ENCODE measurements at regions not wholly inside any gene's neighbourhood (a gene's known extent, or its start where the extent isn't known, plus 50 kb on each side); places are given as distances from the start of the nearest gene placed in this dataset.
"Not testable (repeated sequence)": the region's sequence is repeated elsewhere in the genome, so short reads cannot be mapped to it uniquely, and the experiment has no call there.

DNA sequence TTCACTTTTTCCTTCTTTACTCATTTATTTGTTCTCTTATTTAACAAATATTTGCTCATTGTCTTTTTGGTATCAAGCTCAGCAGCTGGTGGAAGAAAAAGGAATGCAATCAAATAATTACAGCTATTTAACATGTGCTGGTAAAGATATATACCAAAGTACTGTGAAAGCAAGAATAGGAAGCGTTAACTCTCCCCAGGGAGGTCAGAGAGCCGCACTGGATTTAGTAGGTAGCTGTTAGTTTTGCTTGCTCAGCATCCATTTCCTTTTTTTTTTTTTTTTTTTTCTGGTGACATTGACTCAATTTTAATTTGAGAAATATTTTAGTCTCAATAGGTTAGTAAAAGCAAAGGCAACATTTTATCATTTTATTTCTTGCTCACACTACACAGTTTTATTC lies 308.5 kb upstream of the MDFIC2 start:
- no peak for DNase-seq

GRCh38 chr3:70620367-70620766 lies 307.9 kb upstream of the MDFIC2 start:
- DNase-seq: no peak

DNA sequence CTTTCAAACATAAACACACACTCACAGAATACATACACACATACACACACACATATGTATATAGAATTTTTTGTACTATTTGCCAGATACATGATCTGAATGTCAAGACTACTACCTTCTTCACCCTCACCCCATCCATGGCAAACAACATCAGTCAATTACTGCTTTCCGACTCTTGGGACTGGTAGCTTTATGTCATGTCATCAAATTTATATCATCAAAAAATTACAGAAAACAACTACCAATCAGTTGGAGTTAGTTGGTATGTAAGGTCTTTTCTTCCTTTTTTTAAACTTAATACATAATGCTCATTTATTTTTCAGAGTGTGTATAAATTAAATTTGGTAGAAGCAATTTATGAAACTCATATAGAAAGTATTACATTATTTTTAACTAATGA lies 305.7 kb upstream of the MDFIC2 start:
- no peak for DNase-seq

- not testable (repeated sequence) for DNase-seq
These were observed 304.9 kb upstream of the MDFIC2 start for GRCh38 chr3:70617349-70617748.

- no peak for DNase-seq
These were observed 302.8 kb upstream of the MDFIC2 start for GRCh38 chr3:70615286-70615685.

GRCh38 chr3:70614111-70614510 lies 301.7 kb upstream of the MDFIC2 start:
- DNase-seq: no peak

DNA sequence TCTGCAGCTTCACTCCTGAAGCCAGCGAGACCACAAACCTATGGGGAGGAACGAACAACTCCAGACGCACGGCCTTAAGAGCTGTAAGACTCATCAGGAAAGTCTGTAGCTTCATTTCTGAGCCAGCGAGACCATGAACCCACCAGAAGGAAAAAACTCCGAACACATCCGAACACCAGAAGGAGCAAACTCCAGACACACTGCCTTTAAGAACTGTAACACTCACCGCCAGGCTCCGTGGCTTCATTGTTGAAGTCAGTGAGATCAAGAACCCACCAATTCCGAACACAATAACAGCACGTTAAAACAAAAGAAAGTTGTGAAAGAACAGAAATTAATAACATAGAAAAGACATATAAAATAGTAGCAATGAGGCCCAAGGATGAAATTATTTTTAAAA lies 300.5 kb upstream of the MDFIC2 start:
- DNase-seq: no peak

DNA sequence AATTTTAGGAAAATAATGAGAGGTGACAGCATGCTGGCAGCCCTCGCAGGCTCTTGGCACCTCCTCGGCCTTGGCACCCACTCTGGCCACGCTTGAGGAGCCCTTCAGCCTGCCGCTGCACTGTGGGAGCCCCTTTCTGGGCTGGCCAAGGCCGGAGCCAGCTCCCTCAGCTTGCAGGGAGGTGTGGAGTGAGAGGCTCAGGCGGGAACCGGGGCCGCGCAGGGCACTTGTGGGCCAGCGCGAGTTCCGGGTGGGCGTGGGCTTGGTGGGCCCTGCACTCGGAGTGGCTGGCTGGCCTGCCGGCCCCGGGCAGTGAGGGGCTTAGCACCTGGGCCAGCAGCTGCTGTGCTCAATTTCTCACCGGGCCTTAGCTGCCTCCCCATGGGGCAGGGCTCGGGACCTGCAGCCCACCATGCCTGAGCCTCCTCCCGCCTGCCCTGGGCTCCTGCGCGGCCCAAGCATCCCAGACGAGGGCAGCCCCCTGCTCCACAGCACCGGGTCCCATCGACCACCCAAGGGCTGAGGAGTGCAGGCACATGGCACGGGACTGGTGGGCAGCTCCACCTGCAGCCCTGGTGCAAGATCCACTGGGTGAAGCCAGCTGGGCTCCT lies 299.3 kb upstream of the MDFIC2 start:
- not testable (repeated sequence) for DNase-seq

- DNase-seq: peak; percentile 69
These were observed 296.0 kb upstream of the MDFIC2 start for GRCh38 chr3:70608434-70608833.

DNA sequence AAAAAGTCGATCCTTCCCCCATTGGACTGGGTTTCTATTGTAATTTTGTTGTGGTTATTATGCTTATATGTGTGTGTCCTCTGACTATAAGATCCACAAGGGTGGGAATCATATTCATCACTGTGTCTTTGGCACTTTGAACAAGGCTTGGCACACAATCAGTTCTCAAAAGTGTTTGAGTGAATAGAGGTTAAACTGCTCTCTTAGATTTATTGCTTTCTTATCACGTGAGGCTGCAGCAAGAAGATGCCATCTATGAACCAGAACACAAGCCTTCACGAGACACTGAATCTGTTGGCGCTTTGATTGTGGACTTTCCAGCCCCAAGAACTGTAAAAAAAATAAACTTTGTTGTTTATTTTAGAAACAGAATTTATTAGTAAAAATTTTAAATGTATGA lies 295.0 kb upstream of the MDFIC2 start:
- DNase-seq: peak; percentile 34

DNA sequence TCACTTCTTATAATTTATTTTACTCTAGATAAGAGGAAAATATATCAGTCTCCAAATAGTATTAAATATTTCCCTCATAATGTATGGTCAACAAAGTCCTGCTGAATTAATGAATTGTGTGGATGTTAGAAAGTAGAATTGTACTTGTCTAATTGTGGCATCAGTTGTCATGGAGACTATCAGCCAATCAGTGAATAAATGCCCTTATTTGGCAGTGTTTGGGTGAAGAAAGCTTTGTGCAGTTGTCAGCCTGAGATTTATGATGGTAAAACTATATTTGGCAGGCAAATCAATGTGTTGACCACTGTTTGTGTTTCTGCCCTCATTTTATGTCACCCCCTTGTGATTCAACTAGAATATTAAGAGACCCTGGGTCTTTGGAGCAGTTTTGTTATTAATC lies 293.6 kb upstream of the MDFIC2 start:
- peak; percentile 36 for DNase-seq

- no peak for DNase-seq
These were observed 290.7 kb upstream of the MDFIC2 start for GRCh38 chr3:70603103-70603502.

DNA sequence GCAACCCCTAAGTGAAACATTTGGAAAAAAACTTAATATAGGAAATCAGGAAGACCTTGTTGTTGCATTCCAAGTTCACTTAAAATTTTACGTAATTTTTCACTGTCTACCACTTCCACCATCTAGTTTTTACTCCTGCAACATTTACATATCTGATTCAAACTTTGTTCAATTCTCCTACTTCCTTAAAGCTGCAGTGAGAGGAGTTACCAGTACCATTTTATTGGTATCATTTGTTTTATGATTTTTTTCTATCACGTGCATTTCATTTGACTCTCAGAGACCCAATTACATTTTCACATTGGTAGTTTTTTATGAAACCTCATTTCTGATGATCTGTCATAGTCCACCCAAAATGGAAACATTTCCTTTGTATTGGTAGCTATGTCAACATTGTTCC lies 284.9 kb upstream of the MDFIC2 start:
- DNase-seq: no peak

DNA sequence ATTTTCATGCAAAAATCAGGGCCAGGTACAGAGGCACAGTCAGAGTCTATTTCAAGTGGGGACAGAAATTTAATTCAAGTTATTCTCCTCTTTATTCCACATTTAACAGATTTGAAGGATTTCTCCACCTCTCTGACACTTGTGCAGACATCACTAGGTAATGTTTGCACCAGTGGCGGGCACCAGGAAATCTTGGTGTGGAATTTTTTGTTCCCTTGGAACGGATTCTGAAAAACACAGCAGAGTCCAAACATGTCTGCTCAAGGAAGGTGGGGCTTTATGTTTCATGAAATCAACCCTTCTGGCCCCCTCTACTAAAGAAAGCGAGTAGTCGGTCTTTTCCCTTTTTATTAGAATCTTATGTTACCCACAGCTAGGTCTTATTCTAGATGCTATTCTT lies 271.2 kb upstream of the MDFIC2 start:
- DNase-seq: no peak

DNA sequence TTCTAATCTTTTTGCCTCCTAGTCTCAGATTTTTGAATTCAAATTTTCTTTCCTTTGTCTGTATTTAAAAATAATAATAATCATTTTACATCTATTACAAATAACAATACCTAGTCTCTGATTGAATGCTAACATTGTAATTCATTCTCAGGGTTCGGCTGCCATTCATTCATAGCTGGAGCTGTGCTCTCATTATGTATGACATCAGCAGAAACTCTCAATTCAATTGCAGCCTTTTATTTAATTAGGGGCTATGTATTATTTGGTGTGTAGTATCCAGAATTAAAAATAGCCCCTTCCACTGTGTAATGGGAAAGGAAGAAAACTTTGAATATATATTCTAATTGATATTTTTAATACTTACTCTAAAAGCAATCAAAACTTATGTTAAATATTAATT lies 270.4 kb upstream of the MDFIC2 start:
- DNase-seq: no peak

DNA sequence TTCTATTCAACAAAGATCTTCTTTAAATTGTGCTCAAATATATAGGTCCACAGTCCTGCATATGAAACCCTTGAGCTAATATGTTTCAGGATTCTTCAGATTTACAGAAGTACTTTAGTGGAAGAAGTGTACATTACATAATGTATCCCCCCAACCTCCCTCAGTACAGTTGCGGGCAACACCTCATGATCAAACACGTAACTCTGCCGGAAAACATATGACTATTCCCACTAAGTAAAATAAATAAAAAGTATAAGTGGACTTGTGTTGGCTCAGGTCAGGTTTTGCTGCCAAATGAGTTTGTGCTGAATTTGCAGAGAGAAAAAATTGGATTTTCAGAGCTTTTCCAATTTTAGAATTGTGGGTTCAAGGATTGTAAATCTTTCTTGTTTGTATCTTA lies 267.6 kb upstream of the MDFIC2 start:
- DNase-seq: no peak

DNA sequence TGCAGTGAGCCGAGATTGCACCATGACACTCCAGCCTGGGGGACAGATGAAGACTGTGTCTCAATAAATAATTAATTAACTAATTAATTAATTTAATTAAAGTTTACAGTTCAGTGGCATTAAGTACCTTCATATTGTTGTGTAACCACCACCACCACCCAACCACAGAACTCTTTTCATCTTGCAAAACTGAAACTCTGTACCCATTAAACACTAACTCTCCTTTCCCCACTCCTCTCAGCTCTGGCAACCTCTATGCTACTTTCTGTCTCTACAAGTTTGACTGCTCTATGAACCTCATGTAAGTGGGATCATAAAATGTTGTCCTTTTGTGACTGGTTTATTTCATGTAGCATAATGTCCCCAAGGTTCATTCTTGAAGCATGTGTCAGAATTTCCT lies 259.3 kb upstream of the MDFIC2 start:
- DNase-seq: no peak

DNA sequence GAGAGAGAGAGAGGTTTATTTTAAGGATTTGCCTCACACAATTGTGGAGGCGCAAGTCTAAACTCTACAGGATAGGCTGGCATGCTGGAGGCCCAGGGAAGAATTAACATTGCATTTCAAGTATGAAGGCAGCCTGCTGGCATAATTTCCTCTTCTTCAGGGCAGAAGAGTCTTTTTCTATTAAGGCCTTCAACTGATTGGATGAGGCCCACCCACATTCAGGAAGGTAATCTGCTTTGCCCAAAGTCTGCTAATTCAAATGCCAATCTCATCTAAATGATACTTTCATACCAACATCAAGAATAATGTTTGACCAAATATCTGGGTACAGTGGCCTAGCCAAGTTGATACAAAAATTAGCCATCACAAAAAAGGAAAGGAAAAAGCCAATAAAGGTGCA lies 258.1 kb upstream of the MDFIC2 start:
- DNase-seq: peak; percentile 11

- DNase-seq: no peak
These were observed 256.2 kb upstream of the MDFIC2 start for GRCh38 chr3:70568626-70569025.

DNA sequence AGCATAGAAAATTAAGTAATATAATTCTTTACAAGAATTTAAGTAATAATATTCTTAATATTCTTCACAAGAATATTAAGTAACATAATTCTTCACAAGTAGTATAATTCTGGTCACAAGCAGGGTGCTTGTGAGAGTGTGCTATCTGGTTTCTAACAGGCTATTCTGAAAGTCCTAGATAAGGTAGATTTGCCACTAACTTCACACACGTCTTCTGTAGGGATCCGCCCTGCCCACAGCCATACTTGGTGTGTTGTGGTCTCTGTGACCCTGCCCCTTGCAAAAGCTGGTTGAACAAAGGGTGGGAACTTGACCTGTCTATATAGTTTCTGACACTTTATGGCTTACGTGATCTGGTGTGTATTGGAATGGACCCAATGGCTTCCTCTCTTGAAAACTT lies 253.4 kb upstream of the MDFIC2 start:
- DNase-seq: no peak

DNA sequence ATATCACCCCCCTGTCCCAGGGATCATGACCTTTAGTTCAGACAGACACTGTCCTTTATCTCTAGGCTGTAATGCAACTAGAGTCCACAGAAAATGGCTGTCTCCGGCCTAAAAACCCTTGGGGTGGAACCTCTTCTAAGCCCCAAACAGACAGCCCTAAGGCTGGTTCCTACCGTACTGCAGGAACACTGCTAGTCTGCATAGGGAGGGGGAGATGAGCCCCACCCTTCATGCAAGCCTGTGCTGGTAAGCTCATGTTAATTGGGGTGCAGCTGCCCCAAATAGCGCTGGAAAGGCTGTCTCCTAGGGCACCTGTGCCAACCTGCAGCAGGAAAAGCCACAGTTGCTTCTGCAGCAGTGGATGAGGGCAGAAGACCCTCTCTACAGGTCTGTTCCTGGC lies 252.1 kb upstream of the MDFIC2 start:
- no peak for DNase-seq

- DNase-seq: no peak
These were observed 249.4 kb upstream of the MDFIC2 start for GRCh38 chr3:70561796-70562195.

GRCh38 chr3:70558956-70559355 lies 246.5 kb upstream of the MDFIC2 start:
- DNase-seq: no peak

DNA sequence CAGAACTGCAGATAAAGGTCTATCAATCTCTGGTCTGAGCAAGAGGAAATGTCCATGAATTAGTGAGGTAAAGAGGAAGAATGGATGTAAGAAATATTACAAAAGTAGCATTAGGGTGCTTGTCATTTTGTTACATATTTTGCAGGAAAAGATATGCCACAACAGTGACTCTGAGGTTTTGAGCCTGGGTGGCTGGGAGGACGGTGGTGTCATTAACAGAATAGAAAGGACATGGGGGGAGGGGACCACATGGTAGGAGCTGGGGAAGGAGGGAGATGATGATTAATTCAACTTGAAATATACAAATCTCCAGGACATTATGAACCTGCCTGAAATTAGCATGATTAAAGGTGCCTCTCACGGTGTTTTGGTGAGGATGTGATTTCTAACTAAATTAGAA lies 245.5 kb upstream of the MDFIC2 start:
- no peak for DNase-seq

DNA sequence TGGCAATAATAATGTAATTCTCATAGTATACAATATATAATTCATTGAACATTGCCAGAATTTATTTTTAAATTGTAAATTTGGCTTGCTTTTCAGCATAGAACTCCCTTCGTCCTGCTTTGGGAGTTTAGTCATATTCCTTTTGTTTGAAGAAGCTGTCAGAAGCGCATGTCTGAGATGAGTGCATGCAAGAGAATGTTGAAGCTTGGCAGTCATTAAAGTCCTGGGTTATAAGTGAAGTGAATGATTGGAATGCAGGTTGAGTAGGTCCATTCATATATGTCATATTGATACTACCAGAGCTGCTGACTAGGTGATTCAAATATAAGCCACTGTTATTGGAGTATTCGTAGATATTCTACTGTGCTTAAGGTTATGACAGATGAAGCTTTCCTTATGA lies 243.6 kb upstream of the MDFIC2 start:
- no peak for DNase-seq

DNA sequence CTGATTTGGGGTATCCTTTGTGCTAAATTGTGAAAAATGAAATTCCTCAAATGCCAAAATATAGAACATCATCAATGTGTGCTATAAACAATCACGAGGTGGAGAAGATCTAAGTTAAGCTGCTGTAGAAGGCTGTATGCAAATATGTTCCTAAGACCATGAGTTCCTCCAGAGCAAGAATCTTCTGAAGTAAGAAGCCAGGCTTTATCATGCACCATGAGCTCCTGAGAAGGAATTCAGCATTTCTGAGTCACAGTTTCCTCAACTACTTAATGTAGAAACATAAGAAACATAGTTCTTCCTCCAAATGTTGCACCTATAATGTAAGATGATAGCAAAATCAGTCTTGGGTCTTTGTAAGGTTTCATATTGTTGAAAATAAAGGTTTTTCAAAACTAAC lies 241.7 kb upstream of the MDFIC2 start:
- DNase-seq: no peak

Measured in NCI-H2171 treated with DMSO at 0.1 percent for 48 hours (cell line).